Panc1 (cell line): ENCODE measurements at regions not wholly inside any gene's neighbourhood (a gene's known extent, or its start where the extent isn't known, plus 50 kb on each side); places are given as distances from the start of the nearest gene placed in this dataset.
"Not testable (repeated sequence)": the region's sequence is repeated elsewhere in the genome, so short reads cannot be mapped to it uniquely, and the experiment has no call there.

Experiments
- ATAC-seq: fragments of 200-7000 bp; cut with Tn5 transposase; 2 replicates; pipeline ENCODE4 v1.9.1; 2020; ENCODE audit warnings: mild to moderate bottlenecking, moderate library complexity
- BruUV-seq: library from RNA; stranded (reverse); fragments of 400-500 nt; replicated peaks from 2 replicates; lab custom pipeline; 2021; lab: Mats Ljungman, UMichigan
- CTCF ChIA-PET: fragments of 300-600 bp; sonication (Branson Sonifier 250); formaldehyde crosslinking; loops from one replicate; lab custom pipeline; 2022; ENCODE audit warnings: antibody characterized with exemption; lab: Charles Lee
- POLR2A ChIA-PET: fragments of 300-600 bp; sonication (Branson Sonifier 250); formaldehyde crosslinking; loops from one replicate; lab custom pipeline; 2022; ENCODE audit warnings: antibody characterized with exemption; lab: Charles Lee
- DNase-seq: peaks from one replicate; pipeline ENCODE4 v3.0.0-alpha.2; 2010; ENCODE audit warnings: low read depth, low spot score
- H3K27ac ChIP-seq: 2 replicates; pipeline ENCODE4 v1.5.1; 2011; ENCODE audit warnings: mild to moderate bottlenecking, low read length, inconsistent platforms
- H3K27me3 ChIP-seq: fragments of 200-500 bp; sonication (Bioruptor generic); 2 replicates; pipeline ENCODE4 v1.6.0; 2014; ENCODE audit warnings: low read length, inconsistent platforms; ENCODE audit not compliant: control insufficient read depth, insufficient read depth
- H3K36me3 ChIP-seq: fragments of 200-500 bp; sonication (Bioruptor generic); 2 replicates; pipeline ENCODE4 v1.5.1; 2014; ENCODE audit warnings: inconsistent platforms, mild to moderate bottlenecking, low read length, moderate library complexity; ENCODE audit not compliant: control insufficient read depth, insufficient read depth
- H3K4me1 ChIP-seq: 2 replicates; pipeline ENCODE4 v1.5.1; 2011; ENCODE audit warnings: inconsistent platforms, mild to moderate bottlenecking, low read length, moderate library complexity; ENCODE audit not compliant: control insufficient read depth, insufficient read depth
- H3K4me3 ChIP-seq, 2 experiments: 2 replicates each; pipeline ENCODE4 v1.5.1; 2011 to 2012; ENCODE audit warnings: low read depth in 2 of 2, low read length in 2 of 2, mild to moderate bottlenecking in 2 of 2, inconsistent platforms in 1 of 2, moderate library complexity in 1 of 2
- H3K9me3 ChIP-seq: fragments of 200-500 bp; sonication (Bioruptor generic); 2 replicates; pipeline ENCODE4 v1.5.1; 2014; ENCODE audit warnings: low read depth, mild to moderate bottlenecking, inconsistent platforms, low read length, moderate library complexity; ENCODE audit not compliant: control insufficient read depth, insufficient read depth
- POLR2AphosphoS5 ChIP-seq: IDR thresholded peaks from 2 replicates; pipeline ENCODE4 v1.6.1; 2012; ENCODE audit warnings: mild to moderate bottlenecking, low read depth, low read length, moderate library complexity
- SIN3A ChIP-seq: IDR thresholded peaks from 2 replicates; pipeline ENCODE4 v1.6.1; 2012; ENCODE audit warnings: low read depth, mild to moderate bottlenecking, low read length, moderate library complexity, borderline replicate concordance; ENCODE audit not compliant: insufficient read depth
- TCF7L2 ChIP-seq: IDR thresholded peaks from 2 replicates; pipeline ENCODE4 v1.6.1; 2011; ENCODE audit warnings: mild to moderate bottlenecking, low read depth, low read length, inconsistent platforms
- in situ Hi-C: cut with HindIII; loops from 2 replicates; pipeline ENCODE4 v1.10.0; 2016; ENCODE audit warnings: low sequenced_read_pairs, low pct_unique_long_range_greater_than_20kb
- intact Hi-C: fragments of 100-400 bp; cut with micrococcal nuclease; formaldehyde crosslinking; loops from one replicate; pipeline ENCODE4 v1.10.0; 2022; ENCODE audit not compliant: unreplicated experiment
- TF ChIP-seq, protein P1 (sequence below): fragments of 450-650 bp; IDR thresholded peaks from 2 replicates; pipeline ENCODE4 v1.5.1; 2017; ENCODE audit warnings: mild to moderate bottlenecking
- TF ChIP-seq, protein P2 (sequence below), 2 experiments: IDR thresholded peaks; 2 replicates each; pipeline ENCODE4 v1.6.1; 2011 to 2012; ENCODE audit warnings: low read depth in 2 of 2, control low read depth in 1 of 2, low read length in 1 of 2, mild to moderate bottlenecking in 1 of 2, moderate library complexity in 1 of 2; ENCODE audit not compliant: insufficient read depth in 1 of 2

DNA sequence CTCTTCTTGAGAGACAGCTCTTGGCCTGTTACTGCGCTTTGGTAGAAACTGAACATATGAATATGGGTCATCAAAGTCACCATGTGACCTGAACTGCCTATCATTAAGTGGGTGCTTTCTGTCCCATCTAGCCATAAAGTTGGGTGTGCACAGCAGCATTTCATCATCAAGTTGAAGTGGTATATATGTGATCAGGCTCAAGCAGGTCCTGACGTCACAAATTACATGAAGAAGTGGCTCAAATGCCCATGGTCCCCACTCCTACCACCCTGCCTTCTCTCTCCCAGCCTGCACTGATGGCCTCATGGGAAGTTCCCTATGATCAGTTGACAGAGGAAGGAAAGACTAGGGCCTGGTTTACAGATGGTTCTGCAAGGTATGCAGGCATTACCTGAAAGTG, 308.8 kb upstream of the MGAT4C start:
- POLR2A ChIA-PET, result no interaction called here
- CTCF ChIA-PET, result no interaction called here
- Histone ChIP-seq H3K4me3 (no peak overlapping the region), H3K27me3 (no peaks in the 10 kb centered on the region), H3K36me3 (no peaks in the 10 kb centered on the region), H3K27ac (no peak overlapping the region), H3K9me3 (no peaks in the 10 kb centered on the region; the same call in 1 of the 2 replicates), H3K4me1 (no peaks in the 10 kb centered on the region)
- TF ChIP-seq SIN3A (no peak), POLR2AphosphoS5 (no peak), TCF7L2 (no peak)
- TF ChIP-seq, protein P1, sequence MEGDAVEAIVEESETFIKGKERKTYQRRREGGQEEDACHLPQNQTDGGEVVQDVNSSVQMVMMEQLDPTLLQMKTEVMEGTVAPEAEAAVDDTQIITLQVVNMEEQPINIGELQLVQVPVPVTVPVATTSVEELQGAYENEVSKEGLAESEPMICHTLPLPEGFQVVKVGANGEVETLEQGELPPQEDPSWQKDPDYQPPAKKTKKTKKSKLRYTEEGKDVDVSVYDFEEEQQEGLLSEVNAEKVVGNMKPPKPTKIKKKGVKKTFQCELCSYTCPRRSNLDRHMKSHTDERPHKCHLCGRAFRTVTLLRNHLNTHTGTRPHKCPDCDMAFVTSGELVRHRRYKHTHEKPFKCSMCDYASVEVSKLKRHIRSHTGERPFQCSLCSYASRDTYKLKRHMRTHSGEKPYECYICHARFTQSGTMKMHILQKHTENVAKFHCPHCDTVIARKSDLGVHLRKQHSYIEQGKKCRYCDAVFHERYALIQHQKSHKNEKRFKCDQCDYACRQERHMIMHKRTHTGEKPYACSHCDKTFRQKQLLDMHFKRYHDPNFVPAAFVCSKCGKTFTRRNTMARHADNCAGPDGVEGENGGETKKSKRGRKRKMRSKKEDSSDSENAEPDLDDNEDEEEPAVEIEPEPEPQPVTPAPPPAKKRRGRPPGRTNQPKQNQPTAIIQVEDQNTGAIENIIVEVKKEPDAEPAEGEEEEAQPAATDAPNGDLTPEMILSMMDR, result no peak
- TF ChIP-seq, protein P2, sequence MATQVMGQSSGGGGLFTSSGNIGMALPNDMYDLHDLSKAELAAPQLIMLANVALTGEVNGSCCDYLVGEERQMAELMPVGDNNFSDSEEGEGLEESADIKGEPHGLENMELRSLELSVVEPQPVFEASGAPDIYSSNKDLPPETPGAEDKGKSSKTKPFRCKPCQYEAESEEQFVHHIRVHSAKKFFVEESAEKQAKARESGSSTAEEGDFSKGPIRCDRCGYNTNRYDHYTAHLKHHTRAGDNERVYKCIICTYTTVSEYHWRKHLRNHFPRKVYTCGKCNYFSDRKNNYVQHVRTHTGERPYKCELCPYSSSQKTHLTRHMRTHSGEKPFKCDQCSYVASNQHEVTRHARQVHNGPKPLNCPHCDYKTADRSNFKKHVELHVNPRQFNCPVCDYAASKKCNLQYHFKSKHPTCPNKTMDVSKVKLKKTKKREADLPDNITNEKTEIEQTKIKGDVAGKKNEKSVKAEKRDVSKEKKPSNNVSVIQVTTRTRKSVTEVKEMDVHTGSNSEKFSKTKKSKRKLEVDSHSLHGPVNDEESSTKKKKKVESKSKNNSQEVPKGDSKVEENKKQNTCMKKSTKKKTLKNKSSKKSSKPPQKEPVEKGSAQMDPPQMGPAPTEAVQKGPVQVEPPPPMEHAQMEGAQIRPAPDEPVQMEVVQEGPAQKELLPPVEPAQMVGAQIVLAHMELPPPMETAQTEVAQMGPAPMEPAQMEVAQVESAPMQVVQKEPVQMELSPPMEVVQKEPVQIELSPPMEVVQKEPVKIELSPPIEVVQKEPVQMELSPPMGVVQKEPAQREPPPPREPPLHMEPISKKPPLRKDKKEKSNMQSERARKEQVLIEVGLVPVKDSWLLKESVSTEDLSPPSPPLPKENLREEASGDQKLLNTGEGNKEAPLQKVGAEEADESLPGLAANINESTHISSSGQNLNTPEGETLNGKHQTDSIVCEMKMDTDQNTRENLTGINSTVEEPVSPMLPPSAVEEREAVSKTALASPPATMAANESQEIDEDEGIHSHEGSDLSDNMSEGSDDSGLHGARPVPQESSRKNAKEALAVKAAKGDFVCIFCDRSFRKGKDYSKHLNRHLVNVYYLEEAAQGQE (IDR thresholded peaks at IDR 0.05; ENCODE audit: insufficient read depth in 1 of 2, low read depth in 2 of 2, low read length in 1 of 2), result no peak
- no peak for DNase-seq
- intact Hi-C loops (no loop called here), in situ Hi-C loops (no loop called here)
- ATAC-seq, result no peak
- BruUV-seq, result no TSS peak

DNA sequence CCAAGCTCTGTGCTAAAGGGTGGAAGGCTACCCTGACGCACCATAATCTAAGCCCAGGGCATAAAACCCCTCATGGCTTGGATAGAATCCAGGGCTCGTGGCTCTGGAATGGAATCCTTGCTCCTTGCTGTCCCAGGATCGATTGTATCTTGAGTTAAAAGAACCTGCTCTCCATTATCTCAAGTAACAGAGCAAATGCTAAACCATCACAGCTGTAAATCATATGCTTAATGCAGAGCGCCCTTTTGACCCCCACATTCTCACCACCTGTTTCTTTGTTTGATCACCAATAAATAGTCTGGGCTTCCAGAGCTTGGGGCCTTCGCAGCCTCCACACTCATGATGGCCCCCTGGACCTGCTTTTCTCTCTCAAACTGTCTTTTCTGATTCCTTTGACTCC, 299.3 kb upstream of the MGAT4C start:
- in situ Hi-C loops, H3K36me3 ChIP-seq, intact Hi-C loops, H3K27ac ChIP-seq, H3K27me3 ChIP-seq, BruUV-seq, H3K4me3 ChIP-seq, CTCF ChIA-PET, POLR2A ChIA-PET, DNase-seq, H3K4me1 ChIP-seq, H3K9me3 ChIP-seq, ATAC-seq: not testable (repeated sequence)

- ChIA-PET POLR2A (no interaction called here), CTCF (no interaction called here)
- Histone ChIP-seq H3K27ac (no peak overlapping the region), H3K4me1 (no peaks in the 10 kb centered on the region), H3K36me3 (no peaks in the 10 kb centered on the region), H3K27me3 (no peaks in the 10 kb centered on the region), H3K4me3 (no peak overlapping the region), H3K9me3 (0 out of 2 replicates have a peak, but pooled peaks cover under 1% of the 10 kb centered on the region)
- BruUV-seq, result no TSS peak
- intact Hi-C loops (no loop called here), in situ Hi-C loops (no loop called here)
- TF ChIP-seq, protein P2 (IDR thresholded peaks at IDR 0.05; ENCODE audit: insufficient read depth in 1 of 2, low read depth in 2 of 2, low read length in 1 of 2), result no peak
- TF ChIP-seq, protein P1, result no peak
- TF ChIP-seq POLR2AphosphoS5 (no peak), TCF7L2 (no peak), SIN3A (no peak)
- DNase-seq (no peak), ATAC-seq (no peak)
These were observed 295.0 kb upstream of the MGAT4C start for GRCh38 chr12:86551146-86551571.
